Stimulated activated CD8-positive, alpha-beta memory T cell treated with anti-CD3 and anti-CD28 coated beads, Interleukin-15, amount 100 ng/mL, for 48 hours (primary cell): ENCODE measurements at regions not wholly inside any gene's neighbourhood (a gene's known extent, or its start where the extent isn't known, plus 50 kb on each side); places are given as distances from the start of the nearest gene placed in this dataset.
"Not testable (repeated sequence)": the region's sequence is repeated elsewhere in the genome, so short reads cannot be mapped to it uniquely, and the experiment has no call there.

ENCODE experiments used
- DNase-seq, 2 donors: peaks; one replicate each; pipeline ENCODE4 v3.0.0-alpha.2; 2020; ENCODE audit warnings: low read depth in 2 of 2

DNA sequence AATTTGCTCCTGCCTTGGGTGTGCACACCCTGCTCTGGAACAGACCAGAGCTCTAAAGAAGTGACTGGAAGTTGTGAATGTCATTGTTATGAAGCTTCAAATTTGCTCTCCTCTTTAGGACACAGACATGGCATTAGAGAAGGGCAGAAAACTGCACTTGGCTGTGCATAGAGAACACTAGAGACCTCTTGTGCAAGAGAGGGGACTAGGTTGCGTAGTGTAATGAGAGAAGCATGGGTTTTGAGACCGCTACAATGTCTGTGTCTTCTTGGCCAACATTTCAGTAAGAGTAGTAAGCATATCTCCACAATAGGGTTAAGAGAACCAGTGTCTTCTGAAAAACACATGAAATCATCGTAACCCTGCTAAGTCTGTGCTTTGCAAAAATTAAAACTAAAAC, 423.3 kb downstream of the SPRY2 start:
- no peak for DNase-seq

DNA sequence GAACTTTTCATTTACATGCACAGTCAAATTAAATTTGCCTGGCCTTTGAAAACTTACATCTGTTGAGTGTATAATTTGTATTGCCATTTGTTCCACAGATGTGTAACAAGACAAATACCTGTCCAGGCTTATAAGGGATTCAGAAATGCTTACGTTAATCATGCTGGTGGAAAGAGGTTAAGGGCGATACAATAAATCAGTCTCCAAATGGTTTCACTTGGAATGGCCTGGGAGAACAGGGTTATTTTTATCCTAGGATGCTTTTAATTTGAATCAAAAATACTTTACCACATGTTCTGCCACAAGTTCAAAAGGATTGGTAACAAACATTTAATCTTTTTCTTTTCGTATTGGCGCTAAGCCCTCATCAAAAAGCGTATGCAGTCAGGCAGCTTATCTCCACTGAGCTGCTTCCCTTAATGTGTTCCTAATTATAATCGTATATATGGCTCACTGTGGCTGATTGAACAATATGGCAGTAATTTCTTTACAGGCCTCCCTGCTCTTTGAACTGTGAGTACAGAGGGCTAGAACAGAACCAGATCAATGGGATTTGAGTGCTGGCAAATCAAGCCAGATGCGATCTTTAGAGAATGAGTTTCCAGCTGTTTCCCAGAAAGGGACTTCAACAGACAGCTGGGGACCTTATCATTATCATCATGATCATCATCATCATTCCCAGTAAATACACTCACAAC, 425.7 kb downstream of the SPRY2 start:
- DNase-seq, result no peak

GRCh38 chr13:79913141-79913827, 427.6 kb downstream of the SPRY2 start:
- DNase-seq, result no peak

DNA sequence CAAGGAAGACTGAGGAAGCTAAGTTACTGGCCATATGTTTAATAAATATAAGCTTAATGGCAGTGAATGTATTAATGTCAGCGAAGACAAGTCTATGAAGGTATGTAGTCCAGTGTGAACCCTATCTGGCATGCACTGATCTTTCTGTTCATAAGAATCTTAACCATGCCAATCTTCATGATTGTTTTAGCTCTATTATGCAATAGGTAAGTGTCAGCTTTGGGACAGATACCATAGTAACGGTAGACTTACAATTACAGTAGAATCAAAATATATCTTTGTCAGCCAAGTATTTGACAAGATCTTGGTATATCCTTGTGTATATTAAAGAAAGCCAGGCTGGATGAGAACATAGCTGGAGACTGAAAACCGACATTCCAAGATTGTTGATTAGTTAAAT, 428.5 kb downstream of the SPRY2 start:
- DNase-seq, result no peak

DNA sequence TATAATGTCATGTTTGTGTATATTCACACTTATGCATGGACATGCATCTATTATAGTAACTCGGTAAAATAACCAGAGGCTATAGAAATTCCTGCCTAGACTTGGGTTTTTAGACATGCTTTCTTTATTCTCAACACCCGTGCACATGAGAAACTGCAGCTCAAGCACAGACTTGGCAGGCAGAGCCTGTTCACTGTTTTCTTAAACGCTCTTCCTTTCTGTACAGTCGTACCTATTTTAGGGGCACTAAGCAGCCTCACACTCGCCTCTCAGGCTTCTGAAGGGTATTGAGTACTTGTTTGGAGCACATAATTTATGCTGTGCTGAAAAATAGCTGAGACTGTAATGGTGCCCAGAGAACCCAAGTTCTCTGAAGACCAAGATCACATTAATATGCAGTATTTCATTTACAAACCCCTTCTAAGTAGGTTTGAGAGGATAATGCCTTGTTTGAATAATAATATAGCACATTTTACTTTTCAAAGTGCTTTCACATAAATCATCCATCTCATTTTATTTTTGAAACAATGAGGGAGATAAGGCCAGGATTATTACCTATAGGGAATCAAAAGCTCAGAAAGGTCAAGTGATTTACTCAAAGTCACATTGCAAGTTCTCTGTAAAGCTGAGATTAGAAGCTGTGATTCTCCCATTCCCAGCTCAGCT, 429.9 kb downstream of the SPRY2 start:
- no peak for DNase-seq

DNA sequence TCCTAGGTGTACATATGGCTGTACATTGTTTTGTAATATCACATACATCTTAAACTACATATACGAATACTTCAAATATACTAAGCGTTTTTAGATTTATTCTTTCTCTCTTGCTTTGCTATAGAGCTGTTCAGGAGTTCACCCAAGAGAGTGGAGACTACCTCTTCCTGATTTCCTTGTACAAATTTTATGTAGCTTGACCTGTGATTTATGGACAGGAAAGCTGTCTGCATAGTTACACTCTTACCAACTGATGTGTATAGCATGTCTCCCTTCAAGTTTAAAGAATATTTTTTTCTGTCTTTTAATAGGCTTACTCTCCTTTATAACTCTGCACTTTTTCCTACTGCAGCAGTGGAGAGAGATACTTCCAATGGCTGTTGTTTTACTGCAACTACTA, 428.7 kb downstream of the NDFIP2 start:
- DNase-seq, result no peak

DNA sequence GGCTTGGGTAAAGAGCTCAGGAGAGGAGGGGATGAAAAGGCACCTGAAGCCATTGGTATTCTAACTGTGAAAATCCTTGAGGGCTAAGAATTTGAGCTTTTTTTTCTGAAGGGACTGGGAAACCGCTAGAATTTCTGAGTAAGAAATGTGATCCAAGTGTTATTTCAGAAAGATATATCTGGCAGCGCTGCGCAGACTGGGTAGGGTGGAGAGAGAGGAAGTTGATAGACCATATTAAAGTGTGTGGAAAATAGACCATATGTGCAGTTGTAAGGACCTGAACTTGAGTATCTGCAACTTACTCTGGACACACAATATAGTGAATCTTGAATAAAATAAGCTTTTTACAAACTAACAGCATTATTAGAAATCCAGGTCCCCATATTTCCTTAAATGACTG, 427.4 kb downstream of the NDFIP2 start:
- no peak for DNase-seq

- DNase-seq, result no peak
These were observed 426.6 kb downstream of the NDFIP2 start for GRCh38 chr13:79907527-79907926.

- no peak for DNase-seq
These were observed 425.4 kb downstream of the NDFIP2 start for GRCh38 chr13:79906345-79906744.

DNA sequence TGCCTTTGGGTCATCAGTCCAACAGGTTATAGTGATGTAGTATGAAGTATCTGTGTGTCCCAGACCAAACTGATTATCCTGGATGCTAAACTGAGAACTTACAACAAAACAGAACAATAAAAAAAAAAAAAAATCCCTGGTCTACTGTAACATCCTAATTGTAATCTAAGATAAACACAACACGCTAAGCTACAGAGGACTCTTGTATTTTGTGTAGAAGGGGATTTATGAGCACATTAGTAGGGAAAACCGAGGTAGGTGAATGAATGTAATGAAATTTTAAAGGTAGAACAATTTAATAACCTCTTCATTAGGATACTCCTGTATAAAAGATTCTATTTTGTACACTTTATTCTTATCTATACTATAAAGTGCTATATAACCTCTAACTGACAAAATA, 424.1 kb downstream of the NDFIP2 start:
- DNase-seq, result no peak

DNA sequence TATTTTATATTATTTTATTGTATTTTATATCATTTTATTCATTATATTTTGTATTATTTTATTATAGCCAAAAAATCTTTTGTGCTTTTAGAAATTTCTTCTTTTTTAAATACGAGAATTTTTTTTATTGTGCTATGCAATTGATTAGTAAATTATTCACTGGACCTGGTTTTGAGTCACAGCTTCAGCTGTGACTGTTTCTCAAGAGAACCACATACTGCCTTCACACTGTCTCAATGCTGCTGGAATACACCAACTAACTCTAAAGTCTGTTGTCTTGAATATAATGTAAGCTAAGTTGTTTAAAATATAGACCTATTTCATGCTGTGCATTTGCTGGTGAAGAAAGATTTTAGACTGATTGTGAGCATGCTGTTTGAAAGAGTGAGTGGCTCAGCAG, 423.6 kb downstream of the NDFIP2 start:
- DNase-seq, result no peak

DNA sequence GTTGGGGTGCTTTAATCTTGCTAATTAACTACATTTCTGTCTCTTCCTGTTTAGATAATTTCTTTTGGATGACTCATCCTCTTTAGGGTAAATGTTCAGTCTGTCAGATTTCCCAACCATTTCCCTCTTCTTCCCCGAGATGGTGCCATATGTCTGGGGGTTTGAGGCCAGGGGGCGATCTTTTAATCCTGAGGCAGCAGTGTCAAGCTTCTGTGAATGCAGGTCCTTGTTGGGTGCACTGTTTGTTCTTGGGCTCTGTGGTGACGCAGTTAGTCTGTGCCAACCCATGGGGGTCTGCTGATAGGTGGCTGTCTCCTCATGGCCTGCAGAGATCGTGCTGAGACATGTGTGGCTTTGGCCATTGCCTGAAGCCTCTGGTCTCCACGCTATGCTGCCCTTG, 420.4 kb downstream of the NDFIP2 start:
- no peak for DNase-seq

DNA sequence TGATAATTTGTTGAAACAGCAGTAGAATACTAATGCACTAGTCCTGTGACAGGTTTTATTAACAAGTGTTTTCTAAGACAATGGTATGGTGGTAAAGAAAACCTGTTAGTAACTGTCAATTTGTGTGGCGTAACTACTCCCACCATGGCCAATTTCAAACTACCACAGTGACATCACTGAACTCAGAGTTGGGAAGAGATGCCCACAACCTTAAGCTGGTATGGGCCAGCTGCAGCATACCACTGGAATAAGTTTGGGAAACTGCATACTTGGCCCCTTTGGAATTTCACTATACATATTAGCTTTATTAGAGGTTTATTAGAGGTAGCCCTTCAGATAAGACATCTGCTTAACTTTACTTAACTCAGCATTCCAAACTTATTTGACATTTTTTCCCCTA, 419.4 kb downstream of the NDFIP2 start:
- no peak for DNase-seq

- no peak for DNase-seq
These were observed 418.0 kb downstream of the NDFIP2 start for GRCh38 chr13:79898996-79899395.

DNA sequence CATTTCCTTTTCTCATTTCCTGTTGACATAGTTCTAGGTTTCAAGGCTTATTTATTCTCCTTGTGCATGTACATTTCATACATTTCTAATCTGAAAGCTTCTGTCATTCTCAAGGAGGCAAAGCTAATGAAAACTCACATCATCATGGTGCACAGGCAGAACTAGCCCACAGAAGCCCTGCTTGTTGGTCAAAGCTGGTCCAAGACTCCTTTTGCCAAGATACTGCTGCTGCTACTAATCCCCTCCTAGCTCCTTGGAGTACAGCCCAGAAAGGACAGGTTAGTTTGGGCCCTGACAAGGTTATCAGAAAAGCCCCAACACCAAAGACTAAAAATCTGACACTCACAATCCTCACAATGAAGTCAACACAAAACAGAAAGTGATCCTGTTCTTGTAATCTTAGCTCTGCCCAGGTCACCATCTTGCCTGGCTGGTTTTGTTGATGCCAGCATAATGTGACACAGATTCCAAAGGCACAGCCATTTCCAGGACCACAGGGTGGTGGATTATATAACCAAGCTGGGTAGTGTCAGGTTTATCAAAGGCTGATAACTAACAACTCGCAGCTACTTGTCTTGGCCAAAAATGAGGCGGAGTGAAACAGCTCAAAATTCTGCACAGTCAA, 417.4 kb downstream of the NDFIP2 start:
- DNase-seq, result no peak

DNA sequence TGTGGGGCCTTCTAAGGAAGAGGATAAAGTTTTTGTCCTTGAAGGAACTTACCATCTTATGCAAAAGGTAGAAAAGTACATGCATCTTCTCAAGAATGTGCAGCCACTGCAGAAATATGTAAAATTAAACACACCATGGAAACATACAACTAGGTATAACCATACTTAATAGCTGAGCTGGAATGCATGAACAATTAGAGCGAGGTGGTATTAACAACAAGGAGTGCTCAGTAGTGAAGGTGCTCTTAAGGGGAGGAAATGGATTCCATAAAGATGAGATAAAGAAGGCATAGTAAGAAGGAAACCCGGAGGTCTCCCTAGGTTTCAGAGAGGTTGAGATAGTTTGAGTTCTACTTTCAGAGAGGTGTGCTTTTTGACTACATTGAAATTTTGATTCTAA, 415.9 kb downstream of the NDFIP2 start:
- DNase-seq, result no peak

GRCh38 chr13:79895416-79895815, 414.5 kb downstream of the NDFIP2 start:
- no peak for DNase-seq

GRCh38 chr13:79887278-79887677, 406.3 kb downstream of the NDFIP2 start:
- not testable (repeated sequence) for DNase-seq

- DNase-seq, result no peak
These were observed 405.6 kb downstream of the NDFIP2 start for GRCh38 chr13:79886601-79887000.

DNA sequence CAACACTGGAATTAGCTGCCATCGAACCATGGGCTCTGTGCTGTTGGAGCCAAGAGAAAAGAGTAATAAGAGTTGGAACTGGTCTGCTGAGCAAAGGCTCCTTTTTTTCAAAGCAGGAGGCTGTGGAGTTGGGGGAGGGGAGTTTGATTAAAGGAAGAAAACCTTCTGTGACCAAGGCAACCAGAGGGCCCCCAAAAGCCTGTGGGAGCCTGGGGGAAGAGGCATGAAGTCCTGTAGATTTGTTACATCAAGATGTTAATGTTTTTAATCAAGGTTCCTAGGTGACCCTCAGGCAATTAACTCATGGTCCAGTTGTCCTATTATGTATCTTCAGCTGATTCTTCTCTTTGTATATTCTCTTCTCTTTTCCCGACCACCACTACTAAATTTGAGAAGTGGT, 403.9 kb downstream of the NDFIP2 start:
- no peak for DNase-seq

GRCh38 chr13:79883216-79883615, 402.3 kb downstream of the NDFIP2 start:
- no peak for DNase-seq

GRCh38 chr13:79880818-79881217, 399.9 kb downstream of the NDFIP2 start:
- DNase-seq, result no peak
